GM23248 (cell line): ENCODE measurements at regions not wholly inside any gene's neighbourhood (a gene's known extent, or its start where the extent isn't known, plus 50 kb on each side); places are given as distances from the start of the nearest gene placed in this dataset.

Experiments used
- DNase-seq: peaks from one replicate; pipeline ENCODE4 v3.0.0-alpha.2; 2015
- H2AFZ ChIP-seq: fragments of 200-600 bp; sonication (generic); 2 replicates; pipeline ENCODE4 v1.6.1; 2016; ENCODE audit warnings: antibody characterized with exemption
- H3F3A ChIP-seq: fragments of 200-600 bp; sonication (generic); 2 replicates; pipeline ENCODE4 v1.6.1; 2016; ENCODE audit warnings: mild to moderate bottlenecking, antibody characterized with exemption, mixed run types; ENCODE audit not compliant: insufficient read depth
- H3K27ac ChIP-seq: fragments of 200-600 bp; sonication (generic); 2 replicates; pipeline ENCODE4 v1.5.1; 2016; ENCODE audit warnings: mild to moderate bottlenecking
- H3K27me3 ChIP-seq: fragments of 200-600 bp; sonication (generic); replicated peaks from 2 replicates; pipeline ENCODE4 v1.6.1; 2016; ENCODE audit warnings: mild to moderate bottlenecking; ENCODE audit not compliant: insufficient read depth
- H3K36me3 ChIP-seq: fragments of 200-600 bp; sonication (generic); 2 replicates; pipeline ENCODE4 v1.6.1; 2016; ENCODE audit warnings: low read depth, mild to moderate bottlenecking
- H3K4me1 ChIP-seq: fragments of 200-600 bp; sonication (generic); 2 replicates; pipeline ENCODE4 v1.6.1; 2016; ENCODE audit warnings: mild to moderate bottlenecking; ENCODE audit not compliant: insufficient read depth
- H3K4me2 ChIP-seq: fragments of 200-600 bp; sonication (generic); one replicate; pipeline ENCODE4 v1.6.1; 2016; ENCODE audit warnings: mild to moderate bottlenecking; ENCODE audit not compliant: unreplicated experiment
- H3K4me3 ChIP-seq: fragments of 200-600 bp; sonication (generic); 2 replicates; pipeline ENCODE4 v1.5.1; 2016; ENCODE audit warnings: mild to moderate bottlenecking
- H3K79me2 ChIP-seq: fragments of 200-600 bp; sonication (generic); 2 replicates; pipeline ENCODE4 v1.6.1; 2016; ENCODE audit warnings: mild to moderate bottlenecking; ENCODE audit not compliant: insufficient read depth
- H3K9ac ChIP-seq: fragments of 200-600 bp; sonication (generic); 2 replicates; pipeline ENCODE4 v1.6.1; 2016; ENCODE audit warnings: mild to moderate bottlenecking
- H3K9me2 ChIP-seq: fragments of 200-600 bp; sonication (generic); 2 replicates; pipeline ENCODE4 v1.6.1; 2016; ENCODE audit warnings: mixed run types, mild to moderate bottlenecking, moderate library complexity; ENCODE audit not compliant: insufficient read depth
- H3K9me3 ChIP-seq: fragments of 200-600 bp; sonication (generic); one replicate; pipeline ENCODE4 v1.6.1; 2017; ENCODE audit warnings: low read depth
- H4K20me1 ChIP-seq: fragments of 200-600 bp; sonication (generic); 2 replicates; pipeline ENCODE4 v1.6.0; 2016; ENCODE audit not compliant: insufficient read depth
- EZH2 ChIP-seq: fragments of 200-600 bp; sonication (generic); IDR thresholded peaks from 2 replicates; pipeline ENCODE4 v1.6.1; 2018; ENCODE audit warnings: antibody characterized with exemption, mild to moderate bottlenecking; ENCODE audit not compliant: insufficient read depth, poor library complexity, severe bottlenecking
- EZH2phosphoT487 ChIP-seq: fragments of 200-600 bp; sonication (generic); IDR thresholded peaks from 2 replicates; pipeline ENCODE4 v1.6.1; 2018; ENCODE audit warnings: antibody characterized with exemption, moderate library complexity, mild to moderate bottlenecking, low read depth; ENCODE audit not compliant: insufficient read depth
- WGBS, 2 experiments: methylation state at CpG; one replicate each; pipeline ENCODE4 v1.1.6; 2015 to 2017; ENCODE audit warnings: low lambda C conversion rate in 2 of 2, low coverage in 1 of 2; ENCODE audit errors: missing lambda C conversion rate in 2 of 2; 5-methylcytosine and 5-hydroxymethylcytosine counted together
- in situ Hi-C: fragments of 300-500 bp; cut with MboI; formaldehyde crosslinking; loops from 2 replicates; pipeline ENCODE4 v1.15.0; 2020

- Histone ChIP-seq H3K4me3 (no peak overlapping the region), H3K9ac (no peak overlapping the region), H3K9me3 (no peaks in the 10 kb centered on the region), H3K79me2 (no peaks in the 10 kb centered on the region), H3K36me3 (no peaks in the 10 kb centered on the region), H2AFZ (no peak overlapping the region), H3K4me2 (no peak overlapping the region), H3F3A (peaks cover 3% of the 10 kb centered on the region; the same call in 1 of the 2 replicates), H3K27me3 (no peaks in the 10 kb centered on the region), H3K27ac (no peak overlapping the region), H4K20me1 (no peaks in the 10 kb centered on the region), H3K9me2 (no peaks in the 10 kb centered on the region), H3K4me1 (peaks cover 2% of the 10 kb centered on the region; the same call in 1 of the 2 replicates)
- in situ Hi-C loops, result no loop called here
- no peak for DNase-seq
- WGBS, 2 experiments, result 63 to 71% methylated on average over 10 of the region's 10 CpGs
- TF ChIP-seq EZH2 (no peak), EZH2phosphoT487 (no peak)
Measured at GRCh38 chr10:3554121-3554522, 230.9 kb downstream of the KLF6 start.

DNA sequence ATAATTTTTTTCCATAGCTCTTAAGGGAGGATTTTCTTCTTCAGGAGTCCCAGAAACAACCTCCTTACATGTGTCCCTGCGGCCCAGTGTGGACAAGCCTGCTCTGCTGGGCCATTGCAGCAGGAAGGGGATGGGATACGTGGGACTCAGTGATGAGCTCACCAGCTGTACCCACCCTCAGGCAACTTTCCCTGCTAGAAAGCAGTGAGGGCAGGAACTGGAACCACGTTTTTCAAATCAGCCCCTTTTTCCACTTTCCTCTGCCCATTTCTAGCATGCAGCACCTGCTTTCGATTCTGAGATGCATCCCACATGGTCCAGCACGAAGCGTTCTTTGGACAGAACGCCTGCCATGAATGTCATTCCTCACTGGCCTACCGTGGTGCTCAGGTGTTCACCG is 232.7 kb downstream of the KLF6 start:
- Histone ChIP-seq H3K9ac (no peak overlapping the region), H3K9me2 (no peaks in the 10 kb centered on the region), H2AFZ (no peak overlapping the region), H3K27me3 (no peaks in the 10 kb centered on the region), H3K79me2 (no peaks in the 10 kb centered on the region), H4K20me1 (no peaks in the 10 kb centered on the region), H3K9me3 (no peaks in the 10 kb centered on the region), H3K36me3 (no peaks in the 10 kb centered on the region), H3K4me1 (peaks cover 8% of the 10 kb centered on the region; the same call in 1 of the 2 replicates), H3K27ac (no peak overlapping the region), H3K4me2 (no peak overlapping the region), H3K4me3 (no peak overlapping the region), H3F3A (peaks cover 10% of the 10 kb centered on the region; the same call in 1 of the 2 replicates)
- in situ Hi-C loops, result no loop called here
- 67 to 68% methylated on average over 9 of the region's 9 CpGs for WGBS, 2 experiments
- no peak for TF ChIP-seq EZH2
- no peak for TF ChIP-seq EZH2phosphoT487
- no peak for DNase-seq

DNA sequence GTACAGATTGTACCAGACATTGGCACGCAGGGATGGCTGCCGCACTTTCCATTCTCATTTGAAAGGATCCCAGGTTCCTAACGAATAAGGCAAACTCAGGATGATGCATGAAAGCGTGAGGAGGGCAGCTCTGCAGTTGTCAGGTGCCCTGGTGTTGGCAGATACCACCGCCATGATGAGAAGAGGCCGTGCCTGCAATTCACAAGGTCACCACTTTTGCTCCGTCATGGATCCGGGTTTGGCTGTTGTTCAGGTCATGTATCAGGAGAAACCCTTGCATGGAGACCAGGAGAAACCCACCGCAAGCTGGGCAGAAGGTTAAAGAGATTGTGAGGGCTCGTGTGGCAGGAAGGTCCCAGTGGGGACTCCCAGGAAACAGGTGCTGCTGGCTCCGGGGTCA is 233.2 kb downstream of the KLF6 start:
- no peaks in the 10 kb centered on the region for H3K36me3 ChIP-seq
- no peaks in the 10 kb centered on the region for H3K9me2 ChIP-seq
- no peaks in the 10 kb centered on the region for H4K20me1 ChIP-seq
- H3K9me3 ChIP-seq, result no peaks in the 10 kb centered on the region
- no peak overlapping the region for H3K4me3 ChIP-seq
- 87 to 95% methylated on average over 11 of the region's 11 CpGs for WGBS, 2 experiments
- no peaks in the 10 kb centered on the region for H3K79me2 ChIP-seq
- peaks cover 8% of the 10 kb centered on the region; the same call in 1 of the 2 replicates for H3K4me1 ChIP-seq
- peaks cover 10% of the 10 kb centered on the region; the same call in 1 of the 2 replicates for H3F3A ChIP-seq
- no peak overlapping the region for H3K27ac ChIP-seq
- DNase-seq, result no peak
- no peak overlapping the region for H3K9ac ChIP-seq
- no peak overlapping the region for H2AFZ ChIP-seq
- no peak overlapping the region for H3K4me2 ChIP-seq
- no peak for TF ChIP-seq EZH2
- no peak for TF ChIP-seq EZH2phosphoT487
- in situ Hi-C loops, result no loop called here
- no peaks in the 10 kb centered on the region for H3K27me3 ChIP-seq

DNA sequence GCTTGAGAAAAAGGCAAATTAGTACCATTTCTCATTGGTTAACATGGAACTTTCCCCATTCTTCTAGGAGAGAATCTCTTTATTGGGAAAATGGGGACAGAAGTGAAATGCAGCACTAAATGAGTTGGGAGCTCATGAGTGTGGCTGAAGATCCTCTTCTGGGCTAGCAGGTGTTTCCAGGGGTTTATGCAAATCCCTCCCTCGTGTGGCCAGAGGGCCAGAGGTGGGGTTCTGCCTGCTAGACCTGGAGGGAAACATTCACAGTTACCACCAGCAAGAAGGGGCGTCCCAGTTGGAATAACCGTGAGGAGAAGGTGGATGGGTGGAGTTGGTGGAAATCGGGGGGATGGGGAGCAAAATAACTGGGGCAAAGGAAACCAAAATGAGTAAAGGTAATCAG is 235.9 kb downstream of the KLF6 start:
- H3K27me3 ChIP-seq, result no peaks in the 10 kb centered on the region
- no peaks in the 10 kb centered on the region for H3K36me3 ChIP-seq
- TF ChIP-seq EZH2phosphoT487, result no peak
- no peak for TF ChIP-seq EZH2
- no peaks in the 10 kb centered on the region for H3K9me3 ChIP-seq
- no peak overlapping the region for H3K27ac ChIP-seq
- peaks cover 8% of the 10 kb centered on the region; the same call in 1 of the 2 replicates for H3K4me1 ChIP-seq
- no peak overlapping the region for H2AFZ ChIP-seq
- H3K4me2 ChIP-seq, result no peak overlapping the region
- 83 to 87% methylated on average over 4 of the region's 4 CpGs for WGBS, 2 experiments
- peaks cover 10% of the 10 kb centered on the region; the same call in 1 of the 2 replicates for H3F3A ChIP-seq
- no peaks in the 10 kb centered on the region for H3K79me2 ChIP-seq
- H4K20me1 ChIP-seq, result no peaks in the 10 kb centered on the region
- H3K9me2 ChIP-seq, result no peaks in the 10 kb centered on the region
- no peak for DNase-seq
- H3K9ac ChIP-seq, result no peak overlapping the region
- in situ Hi-C loops, result loop anchor here (25.0 kb wide), 1 partner anchor 213 kb away; no protein-coding TSS in a partner anchor
- no peak overlapping the region for H3K4me3 ChIP-seq
